Liver (tissue), 8 donors: ENCODE measurements at regions not wholly inside any gene's neighbourhood (a gene's known extent, or its start where the extent isn't known, plus 50 kb on each side); places are given as distances from the start of the nearest gene placed in this dataset.

ENCODE experiments used
- DNase-seq: peaks from one replicate; pipeline ENCODE4 v3.0.0-alpha.2; 2017; ENCODE audit warnings: low spot score
- H3K27ac ChIP-seq, 2 donors: one replicate each; pipeline ENCODE4 v1.7.0; 2013; ENCODE audit warnings: inconsistent platforms in 2 of 2, low read length in 2 of 2, control low read depth in 1 of 2, low read depth in 1 of 2, mild to moderate bottlenecking in 1 of 2
- H3K27me3 ChIP-seq, 4 donors: one replicate each; pipeline versions ENCODE4 v1.6.1 to v1.7.0; 2013; ENCODE audit warnings: low read length in 3 of 4, inconsistent platforms in 1 of 4, mild to moderate bottlenecking in 1 of 4, moderate library complexity in 1 of 4; ENCODE audit not compliant: control insufficient read depth in 4 of 4, insufficient read depth in 4 of 4
- H3K36me3 ChIP-seq, 4 donors: one replicate each; pipeline versions ENCODE4 v1.6.1 to v1.7.0; 2013; ENCODE audit warnings: low read length in 3 of 4, mild to moderate bottlenecking in 3 of 4, low read depth in 1 of 4, moderate library complexity in 1 of 4; ENCODE audit not compliant: control insufficient read depth in 4 of 4, insufficient read depth in 3 of 4
- H3K4me1 ChIP-seq, 4 donors: one replicate each; pipeline versions ENCODE4 v1.6.1 to v1.7.0; 2013; ENCODE audit warnings: low read length in 3 of 4, mild to moderate bottlenecking in 3 of 4, moderate library complexity in 1 of 4; ENCODE audit not compliant: control insufficient read depth in 4 of 4, insufficient read depth in 4 of 4
- H3K4me3 ChIP-seq, 3 donors: one replicate each; pipeline versions ENCODE4 v1.6.1 to v1.7.0; 2013; ENCODE audit warnings: low read length in 3 of 3, control low read depth in 1 of 3, low read depth in 1 of 3, mild to moderate bottlenecking in 1 of 3
- H3K9ac ChIP-seq, 2 donors: one replicate each; pipeline ENCODE4 v1.7.0; 2013; ENCODE audit warnings: low read length in 2 of 2, mild to moderate bottlenecking in 2 of 2, moderate library complexity in 2 of 2, control low read depth in 1 of 2, low read depth in 1 of 2
- H3K9me3 ChIP-seq, 4 donors: one replicate each; pipeline versions ENCODE4 v1.6.1 to v1.7.0; 2013; ENCODE audit warnings: low read length in 3 of 4; ENCODE audit not compliant: control insufficient read depth in 4 of 4
- EGR1 ChIP-seq, 2 donors: IDR thresholded peaks; 2 replicates each; pipeline ENCODE4 v1.6.1; 2016 to 2018; ENCODE audit warnings: antibody characterized with exemption in 2 of 2, low read depth in 2 of 2
- FOXA1 ChIP-seq: IDR thresholded peaks from 2 replicates; pipeline ENCODE4 v1.6.1; 2016; ENCODE audit warnings: antibody characterized with exemption
- FOXA2 ChIP-seq: IDR thresholded peaks from 2 replicates; pipeline ENCODE4 v1.6.1; 2016; ENCODE audit warnings: antibody characterized with exemption
- GABPA ChIP-seq, 2 donors: IDR thresholded peaks in 1 of 2; conservative IDR thresholded peaks in 1 of 2; 2 replicates each; pipeline ENCODE4 v1.6.1; 2016; ENCODE audit warnings: antibody characterized with exemption in 2 of 2, mild to moderate bottlenecking in 1 of 2, moderate library complexity in 1 of 2
- HNF4A ChIP-seq, 2 donors: conservative IDR thresholded peaks; 2 replicates each; pipeline ENCODE4 v1.6.1; 2016; ENCODE audit warnings: antibody characterized with exemption in 2 of 2, mild to moderate bottlenecking in 2 of 2
- HNF4G ChIP-seq: IDR thresholded peaks from 2 replicates; pipeline ENCODE4 v1.6.1; 2016; ENCODE audit warnings: antibody characterized with exemption
- JUND ChIP-seq, 2 donors: IDR thresholded peaks; 2 replicates each; pipeline ENCODE4 v1.6.1; 2016; ENCODE audit warnings: antibody characterized with exemption in 2 of 2
- MAX ChIP-seq: IDR thresholded peaks from 2 replicates; pipeline ENCODE4 v1.6.1; 2016; ENCODE audit warnings: antibody characterized with exemption
- NR2F2 ChIP-seq: IDR thresholded peaks from 2 replicates; pipeline ENCODE4 v1.6.1; 2016; ENCODE audit warnings: antibody characterized with exemption
- RAD21 ChIP-seq, 2 donors: IDR thresholded peaks; 2 replicates each; pipeline ENCODE4 v1.6.1; 2016; ENCODE audit warnings: antibody characterized with exemption in 2 of 2, mild to moderate bottlenecking in 2 of 2
- RXRA ChIP-seq, 2 donors: IDR thresholded peaks; 2 replicates each; pipeline ENCODE4 v1.6.1; 2017 to 2018; ENCODE audit warnings: antibody characterized with exemption in 2 of 2, mild to moderate bottlenecking in 1 of 2
- SP1 ChIP-seq: IDR thresholded peaks from 2 replicates; pipeline ENCODE4 v1.6.1; 2018; ENCODE audit warnings: antibody characterized with exemption, mild to moderate bottlenecking
- TAF1 ChIP-seq: conservative IDR thresholded peaks from 2 replicates; pipeline ENCODE4 v1.6.1; 2016; ENCODE audit warnings: antibody characterized with exemption, mild to moderate bottlenecking
- YY1 ChIP-seq: IDR thresholded peaks from 2 replicates; pipeline ENCODE4 v1.6.1; 2016; ENCODE audit warnings: antibody characterized with exemption, mild to moderate bottlenecking
- ZBTB33 ChIP-seq: IDR thresholded peaks from 2 replicates; pipeline ENCODE4 v1.6.1; 2016; ENCODE audit warnings: antibody characterized with exemption
- WGBS: extraction: QIAGEN DNeasy Blood & Tissue Kit; methylation state at CpG from one replicate; pipeline ENCODE4 v1.1.7; 2013; 5-methylcytosine and 5-hydroxymethylcytosine counted together
- TF ChIP-seq, protein P1 (sequence below): IDR thresholded peaks from 2 replicates; pipeline ENCODE4 v1.6.1; 2016; ENCODE audit warnings: antibody characterized with exemption
- TF ChIP-seq, protein P2 (sequence below): IDR thresholded peaks from 2 replicates; pipeline ENCODE4 v1.6.1; 2016; ENCODE audit warnings: antibody characterized with exemption, mild to moderate bottlenecking
- TF ChIP-seq, protein P3 (sequence below): fragments of 150-350 bp; IDR thresholded peaks from 2 replicates; pipeline ENCODE4 v1.5.1; 2017; ENCODE audit warnings: improper control_type of control experiment, low read depth, low read length; ENCODE audit not compliant: missing input control
- donor health status: healthy.
- donor health status: healthy.
- donor health status: healthy.
- donor health status: healthy.
- donor health status: healthy.

DNA sequence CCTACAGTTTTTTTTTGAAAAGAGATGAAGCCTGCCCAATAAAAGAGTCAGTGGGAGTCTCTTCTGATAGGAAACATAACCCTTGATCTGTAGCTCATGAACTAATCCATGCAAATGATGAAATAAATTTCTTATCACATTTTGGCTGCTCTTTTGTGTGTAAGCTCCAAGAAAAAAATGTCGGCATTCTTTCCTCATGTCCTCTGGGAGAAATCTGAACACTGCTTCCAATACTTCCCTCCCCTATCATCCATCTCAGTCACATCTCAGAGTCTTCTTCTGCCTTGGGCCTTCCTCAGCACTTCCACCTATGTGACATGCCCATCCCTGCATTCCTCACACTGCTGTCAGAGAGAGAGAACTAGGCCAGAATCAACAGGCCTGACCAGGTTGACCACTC is 395.7 kb upstream of the ST6GAL2 start:
- no peak overlapping the region for H3K9ac ChIP-seq
- no peak overlapping the region for H3K27ac ChIP-seq
- no peaks in the 10 kb centered on the region for H3K36me3 ChIP-seq
- peaks cover 0 to 4% (median 0%) of the 10 kb centered on the region in 4 donors for H3K27me3 ChIP-seq
- no peaks in the 10 kb centered on the region for H3K4me1 ChIP-seq
- H3K4me3 ChIP-seq = no peak overlapping the region
- no peak for DNase-seq
- 64% methylated on average over 1 of the region's 1 CpG for WGBS
- H3K9me3 ChIP-seq = no peaks in the 10 kb centered on the region
- TF ChIP-seq ZBTB33 (no peak), NR2F2 (peak; percentile 48)

- no peak overlapping the region for H3K4me3 ChIP-seq
- H3K27me3 ChIP-seq = peaks cover 0 to 4% (median 0%) of the 10 kb centered on the region in 4 donors
- H3K36me3 ChIP-seq = no peaks in the 10 kb centered on the region
- H3K4me1 ChIP-seq = no peaks in the 10 kb centered on the region
- H3K9ac ChIP-seq = no peak overlapping the region
- no peak for TF ChIP-seq FOXA1
- no peak for TF ChIP-seq GABPA (IDR thresholded peaks at IDR 0.05 in 1 of 2, conservative IDR thresholded peaks at IDR 0.05 in 1 of 2)
- TF ChIP-seq YY1 = no peak
- TF ChIP-seq JUND (IDR thresholded peaks at IDR 0.05) = no peak
- TF ChIP-seq RXRA (IDR thresholded peaks at IDR 0.05) = no peak
- TF ChIP-seq MAX = no peak
- DNase-seq = no peak
- H3K9me3 ChIP-seq = no peaks in the 10 kb centered on the region
- H3K27ac ChIP-seq = no peak overlapping the region
Measured at GRCh38 chr2:107282135-107282534, 396.2 kb upstream of the ST6GAL2 start.

- DNase-seq = no peak
- Histone ChIP-seq H3K27me3 (no peaks in the 10 kb centered on the region), H3K27ac (no peak overlapping the region), H3K9me3 (no peaks in the 10 kb centered on the region), H3K36me3 (no peaks in the 10 kb centered on the region), H3K9ac (no peak overlapping the region), H3K4me3 (no peak overlapping the region), H3K4me1 (no peaks in the 10 kb centered on the region)
- WGBS = 87% methylated on average over 3 of the region's 3 CpGs
- TF ChIP-seq TAF1 (no peak), NR2F2 (no peak), YY1 (no peak), ZBTB33 (no peak), EGR1 (IDR thresholded peaks at IDR 0.05; ENCODE audit: low read depth in 2 of 2) (no peak), FOXA1 (no peak), RXRA (IDR thresholded peaks at IDR 0.05) (no peak), GABPA (IDR thresholded peaks at IDR 0.05 in 1 of 2, conservative IDR thresholded peaks at IDR 0.05 in 1 of 2) (no peak), HNF4G (no peak), HNF4A (conservative IDR thresholded peaks at IDR 0.05) (no peak), MAX (no peak), RAD21 (IDR thresholded peaks at IDR 0.05) (no peak), FOXA2 (no peak), SP1 (no peak)
- TF ChIP-seq, protein P1, sequence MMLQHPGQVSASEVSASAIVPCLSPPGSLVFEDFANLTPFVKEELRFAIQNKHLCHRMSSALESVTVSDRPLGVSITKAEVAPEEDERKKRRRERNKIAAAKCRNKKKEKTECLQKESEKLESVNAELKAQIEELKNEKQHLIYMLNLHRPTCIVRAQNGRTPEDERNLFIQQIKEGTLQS = no peak
- TF ChIP-seq, protein P2, sequence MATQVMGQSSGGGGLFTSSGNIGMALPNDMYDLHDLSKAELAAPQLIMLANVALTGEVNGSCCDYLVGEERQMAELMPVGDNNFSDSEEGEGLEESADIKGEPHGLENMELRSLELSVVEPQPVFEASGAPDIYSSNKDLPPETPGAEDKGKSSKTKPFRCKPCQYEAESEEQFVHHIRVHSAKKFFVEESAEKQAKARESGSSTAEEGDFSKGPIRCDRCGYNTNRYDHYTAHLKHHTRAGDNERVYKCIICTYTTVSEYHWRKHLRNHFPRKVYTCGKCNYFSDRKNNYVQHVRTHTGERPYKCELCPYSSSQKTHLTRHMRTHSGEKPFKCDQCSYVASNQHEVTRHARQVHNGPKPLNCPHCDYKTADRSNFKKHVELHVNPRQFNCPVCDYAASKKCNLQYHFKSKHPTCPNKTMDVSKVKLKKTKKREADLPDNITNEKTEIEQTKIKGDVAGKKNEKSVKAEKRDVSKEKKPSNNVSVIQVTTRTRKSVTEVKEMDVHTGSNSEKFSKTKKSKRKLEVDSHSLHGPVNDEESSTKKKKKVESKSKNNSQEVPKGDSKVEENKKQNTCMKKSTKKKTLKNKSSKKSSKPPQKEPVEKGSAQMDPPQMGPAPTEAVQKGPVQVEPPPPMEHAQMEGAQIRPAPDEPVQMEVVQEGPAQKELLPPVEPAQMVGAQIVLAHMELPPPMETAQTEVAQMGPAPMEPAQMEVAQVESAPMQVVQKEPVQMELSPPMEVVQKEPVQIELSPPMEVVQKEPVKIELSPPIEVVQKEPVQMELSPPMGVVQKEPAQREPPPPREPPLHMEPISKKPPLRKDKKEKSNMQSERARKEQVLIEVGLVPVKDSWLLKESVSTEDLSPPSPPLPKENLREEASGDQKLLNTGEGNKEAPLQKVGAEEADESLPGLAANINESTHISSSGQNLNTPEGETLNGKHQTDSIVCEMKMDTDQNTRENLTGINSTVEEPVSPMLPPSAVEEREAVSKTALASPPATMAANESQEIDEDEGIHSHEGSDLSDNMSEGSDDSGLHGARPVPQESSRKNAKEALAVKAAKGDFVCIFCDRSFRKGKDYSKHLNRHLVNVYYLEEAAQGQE = no peak
- TF ChIP-seq, protein P3, sequence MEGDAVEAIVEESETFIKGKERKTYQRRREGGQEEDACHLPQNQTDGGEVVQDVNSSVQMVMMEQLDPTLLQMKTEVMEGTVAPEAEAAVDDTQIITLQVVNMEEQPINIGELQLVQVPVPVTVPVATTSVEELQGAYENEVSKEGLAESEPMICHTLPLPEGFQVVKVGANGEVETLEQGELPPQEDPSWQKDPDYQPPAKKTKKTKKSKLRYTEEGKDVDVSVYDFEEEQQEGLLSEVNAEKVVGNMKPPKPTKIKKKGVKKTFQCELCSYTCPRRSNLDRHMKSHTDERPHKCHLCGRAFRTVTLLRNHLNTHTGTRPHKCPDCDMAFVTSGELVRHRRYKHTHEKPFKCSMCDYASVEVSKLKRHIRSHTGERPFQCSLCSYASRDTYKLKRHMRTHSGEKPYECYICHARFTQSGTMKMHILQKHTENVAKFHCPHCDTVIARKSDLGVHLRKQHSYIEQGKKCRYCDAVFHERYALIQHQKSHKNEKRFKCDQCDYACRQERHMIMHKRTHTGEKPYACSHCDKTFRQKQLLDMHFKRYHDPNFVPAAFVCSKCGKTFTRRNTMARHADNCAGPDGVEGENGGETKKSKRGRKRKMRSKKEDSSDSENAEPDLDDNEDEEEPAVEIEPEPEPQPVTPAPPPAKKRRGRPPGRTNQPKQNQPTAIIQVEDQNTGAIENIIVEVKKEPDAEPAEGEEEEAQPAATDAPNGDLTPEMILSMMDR = no peak
Measured at GRCh38 chr2:107285621-107286299, 399.8 kb upstream of the ST6GAL2 start.
